Right lobe of liver (tissue), 4 donors: ENCODE measurements at regions not wholly inside any gene's neighbourhood (a gene's known extent, or its start where the extent isn't known, plus 50 kb on each side); places are given as distances from the start of the nearest gene placed in this dataset.

Experiments
- POLR2A ChIP-seq: fragments of 450-650 bp; IDR thresholded peaks from one replicate; pipeline ENCODE4 v1.6.1; 2017; ENCODE audit warnings: antibody characterized with exemption, mild to moderate bottlenecking
- TF ChIP-seq, protein P1 (sequence below), 4 donors: fragments of 200-600 bp in 3 of 4; fragments of 450-650 bp in 1 of 4; IDR thresholded peaks; one replicate each; pipeline versions ENCODE4 v1.5.1 to v1.8.0; 2016 to 2022; ENCODE audit warnings: antibody characterized with exemption in 4 of 4, mild to moderate bottlenecking in 2 of 4
- donor health status: DM: no; HTN: no; CAD: no.
- donor health status: DM: no; HTN: no; CAD: no.
- donor health status: DM: no; HTN: yes; CAD: no.

DNA sequence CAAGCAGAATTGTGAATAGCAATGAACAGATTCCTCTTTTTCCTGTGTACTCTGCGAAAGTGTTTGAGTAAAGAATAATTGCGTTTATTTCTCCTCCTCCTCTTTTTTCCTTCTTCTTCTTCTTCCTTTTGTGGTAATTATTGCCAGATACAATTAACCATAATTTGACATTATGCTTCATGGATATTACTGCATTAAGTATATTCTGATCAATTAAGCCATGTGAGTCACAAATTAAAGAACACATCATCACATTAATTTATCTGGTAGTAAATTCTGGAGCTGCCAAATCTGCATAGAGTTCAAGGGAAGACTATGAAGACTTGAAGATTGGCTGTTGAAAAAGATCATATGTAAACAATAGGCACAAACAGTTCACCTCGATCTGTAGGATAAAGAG is 72.9 kb upstream of the TFPI start:
- TF ChIP-seq, protein P1, sequence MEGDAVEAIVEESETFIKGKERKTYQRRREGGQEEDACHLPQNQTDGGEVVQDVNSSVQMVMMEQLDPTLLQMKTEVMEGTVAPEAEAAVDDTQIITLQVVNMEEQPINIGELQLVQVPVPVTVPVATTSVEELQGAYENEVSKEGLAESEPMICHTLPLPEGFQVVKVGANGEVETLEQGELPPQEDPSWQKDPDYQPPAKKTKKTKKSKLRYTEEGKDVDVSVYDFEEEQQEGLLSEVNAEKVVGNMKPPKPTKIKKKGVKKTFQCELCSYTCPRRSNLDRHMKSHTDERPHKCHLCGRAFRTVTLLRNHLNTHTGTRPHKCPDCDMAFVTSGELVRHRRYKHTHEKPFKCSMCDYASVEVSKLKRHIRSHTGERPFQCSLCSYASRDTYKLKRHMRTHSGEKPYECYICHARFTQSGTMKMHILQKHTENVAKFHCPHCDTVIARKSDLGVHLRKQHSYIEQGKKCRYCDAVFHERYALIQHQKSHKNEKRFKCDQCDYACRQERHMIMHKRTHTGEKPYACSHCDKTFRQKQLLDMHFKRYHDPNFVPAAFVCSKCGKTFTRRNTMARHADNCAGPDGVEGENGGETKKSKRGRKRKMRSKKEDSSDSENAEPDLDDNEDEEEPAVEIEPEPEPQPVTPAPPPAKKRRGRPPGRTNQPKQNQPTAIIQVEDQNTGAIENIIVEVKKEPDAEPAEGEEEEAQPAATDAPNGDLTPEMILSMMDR (IDR thresholded peaks at IDR 0.05), result no peak
- no peak for TF ChIP-seq POLR2A
